Colonic mucosa (tissue), 4 donors: ENCODE measurements at regions not wholly inside any gene's neighbourhood (a gene's known extent, or its start where the extent isn't known, plus 50 kb on each side); places are given as distances from the start of the nearest gene placed in this dataset.

Experiments used
- DNase-seq: peaks from one replicate; pipeline ENCODE4 v3.0.0-alpha.2; 2020
- H3K27ac ChIP-seq: fragments of 200-600 bp; one replicate; pipeline ENCODE4 v1.8.0; 2021
- H3K27me3 ChIP-seq: fragments of 200-600 bp; one replicate; pipeline ENCODE4 v1.8.0; 2021
- H3K36me3 ChIP-seq: fragments of 200-600 bp; one replicate; pipeline ENCODE4 v1.8.0; 2021
- H3K4me1 ChIP-seq: fragments of 200-600 bp; one replicate; pipeline ENCODE4 v1.8.0; 2021; ENCODE audit warnings: mild to moderate bottlenecking
- H3K4me3 ChIP-seq: fragments of 200-600 bp; one replicate; pipeline ENCODE4 v1.8.0; 2021
- H3K9ac ChIP-seq, 2 donors: one replicate each; pipeline ENCODE4 v1.7.0; 2013; ENCODE audit warnings: control low read depth in 2 of 2, low read depth in 2 of 2, low read length in 2 of 2
- H3K9me3 ChIP-seq: fragments of 200-600 bp; one replicate; pipeline ENCODE4 v1.8.0; 2021
- intact Hi-C: fragments of 100-400 bp; cut with DNase I; formaldehyde crosslinking; loops from one replicate; pipeline ENCODE4 v1.14.1; 2022
- TF ChIP-seq, protein P1 (sequence below): fragments of 200-600 bp; IDR thresholded peaks from one replicate; pipeline ENCODE4 v1.8.0; 2022; ENCODE audit warnings: antibody characterized with exemption, mild to moderate bottlenecking
- donor health status: healthy.
- donor health status: DM: no; HTN: no; CAD: no.
- donor health status: DM: no; HTN: no; CAD: no.

GRCh38 chr13:88937384-88937783, 1266.2 kb downstream of the SLITRK5 start:
- H3K36me3 ChIP-seq: no peaks in the 10 kb centered on the region
- intact Hi-C loops: no loop called here
- H3K9me3 ChIP-seq: no peaks in the 10 kb centered on the region
- DNase-seq: no peak
- H3K27me3 ChIP-seq: no peaks in the 10 kb centered on the region
- no peak overlapping the region for H3K9ac ChIP-seq
- no peak overlapping the region for H3K27ac ChIP-seq
- no peaks in the 10 kb centered on the region for H3K4me1 ChIP-seq
- H3K4me3 ChIP-seq: no peak overlapping the region
- TF ChIP-seq, protein P1, sequence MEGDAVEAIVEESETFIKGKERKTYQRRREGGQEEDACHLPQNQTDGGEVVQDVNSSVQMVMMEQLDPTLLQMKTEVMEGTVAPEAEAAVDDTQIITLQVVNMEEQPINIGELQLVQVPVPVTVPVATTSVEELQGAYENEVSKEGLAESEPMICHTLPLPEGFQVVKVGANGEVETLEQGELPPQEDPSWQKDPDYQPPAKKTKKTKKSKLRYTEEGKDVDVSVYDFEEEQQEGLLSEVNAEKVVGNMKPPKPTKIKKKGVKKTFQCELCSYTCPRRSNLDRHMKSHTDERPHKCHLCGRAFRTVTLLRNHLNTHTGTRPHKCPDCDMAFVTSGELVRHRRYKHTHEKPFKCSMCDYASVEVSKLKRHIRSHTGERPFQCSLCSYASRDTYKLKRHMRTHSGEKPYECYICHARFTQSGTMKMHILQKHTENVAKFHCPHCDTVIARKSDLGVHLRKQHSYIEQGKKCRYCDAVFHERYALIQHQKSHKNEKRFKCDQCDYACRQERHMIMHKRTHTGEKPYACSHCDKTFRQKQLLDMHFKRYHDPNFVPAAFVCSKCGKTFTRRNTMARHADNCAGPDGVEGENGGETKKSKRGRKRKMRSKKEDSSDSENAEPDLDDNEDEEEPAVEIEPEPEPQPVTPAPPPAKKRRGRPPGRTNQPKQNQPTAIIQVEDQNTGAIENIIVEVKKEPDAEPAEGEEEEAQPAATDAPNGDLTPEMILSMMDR: no peak

GRCh38 chr13:88945793-88946192, 1274.6 kb downstream of the SLITRK5 start:
- TF ChIP-seq, protein P1: no peak
- Histone ChIP-seq H3K9me3 (no peaks in the 10 kb centered on the region), H3K36me3 (no peaks in the 10 kb centered on the region), H3K27me3 (no peaks in the 10 kb centered on the region), H3K9ac (no peak overlapping the region), H3K4me3 (no peak overlapping the region), H3K4me1 (no peaks in the 10 kb centered on the region), H3K27ac (no peak overlapping the region)
- DNase-seq: no peak
- intact Hi-C loops: no loop called here

- Histone ChIP-seq H3K36me3 (no peaks in the 10 kb centered on the region), H3K9me3 (no peaks in the 10 kb centered on the region), H3K9ac (no peak overlapping the region), H3K27ac (no peak overlapping the region), H3K4me1 (no peaks in the 10 kb centered on the region), H3K27me3 (no peaks in the 10 kb centered on the region), H3K4me3 (no peak overlapping the region)
- intact Hi-C loops: no loop called here
- no peak for DNase-seq
- TF ChIP-seq, protein P1: no peak
Measured at GRCh38 chr13:88948501-88948900, 1277.3 kb downstream of the SLITRK5 start.

DNA sequence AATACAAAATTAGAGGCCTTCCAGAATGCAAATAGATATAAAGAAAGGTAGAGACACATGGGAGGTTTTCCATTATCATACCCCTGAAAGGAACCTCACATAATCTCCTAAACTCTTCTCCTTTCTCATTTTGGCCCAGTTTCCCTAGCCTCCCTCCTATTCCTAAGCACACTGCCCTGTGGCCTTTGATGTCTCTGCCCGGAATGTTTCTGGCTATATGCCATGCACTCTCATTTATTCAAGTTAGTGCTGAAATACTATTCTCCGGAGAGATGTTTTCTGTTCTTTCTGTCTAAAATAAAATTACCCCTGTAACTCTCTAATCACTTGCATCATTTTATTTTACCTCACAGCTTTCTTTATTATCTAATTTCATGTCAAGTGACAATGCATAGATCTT, 1287.7 kb downstream of the SLITRK5 start:
- no peak overlapping the region for H3K27ac ChIP-seq
- DNase-seq: no peak
- H3K36me3 ChIP-seq: no peaks in the 10 kb centered on the region
- H3K9ac ChIP-seq: no peak overlapping the region
- no peaks in the 10 kb centered on the region for H3K27me3 ChIP-seq
- no peaks in the 10 kb centered on the region for H3K4me1 ChIP-seq
- no peaks in the 10 kb centered on the region for H3K9me3 ChIP-seq
- TF ChIP-seq, protein P1: no peak
- intact Hi-C loops: no loop called here
- H3K4me3 ChIP-seq: no peak overlapping the region

DNA sequence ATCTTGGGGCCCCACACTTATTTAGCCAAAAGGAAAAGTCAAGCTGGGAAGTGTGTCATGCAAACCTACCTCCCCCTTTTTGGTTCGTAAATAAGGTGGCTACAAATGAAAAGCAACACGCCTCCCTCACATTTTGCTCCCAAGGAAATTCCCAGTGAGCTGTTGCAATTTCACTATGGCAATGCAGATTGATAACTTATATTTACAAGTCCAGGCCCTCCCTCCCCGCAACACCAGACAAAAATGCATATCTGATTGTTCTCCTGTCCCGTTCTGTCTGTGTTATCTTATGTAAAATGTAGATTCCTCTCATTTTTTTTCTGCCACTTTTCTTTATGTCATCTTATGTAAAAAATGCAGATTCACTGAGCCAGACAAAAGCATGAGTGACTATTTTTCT, 1305.3 kb downstream of the SLITRK5 start:
- Histone ChIP-seq H3K27ac (no peak overlapping the region), H3K36me3 (no peaks in the 10 kb centered on the region), H3K27me3 (no peaks in the 10 kb centered on the region), H3K4me3 (no peak overlapping the region), H3K9ac (no peak overlapping the region), H3K9me3 (no peaks in the 10 kb centered on the region), H3K4me1 (no peaks in the 10 kb centered on the region)
- TF ChIP-seq, protein P1: no peak
- intact Hi-C loops: no loop called here
- DNase-seq: no peak

DNA sequence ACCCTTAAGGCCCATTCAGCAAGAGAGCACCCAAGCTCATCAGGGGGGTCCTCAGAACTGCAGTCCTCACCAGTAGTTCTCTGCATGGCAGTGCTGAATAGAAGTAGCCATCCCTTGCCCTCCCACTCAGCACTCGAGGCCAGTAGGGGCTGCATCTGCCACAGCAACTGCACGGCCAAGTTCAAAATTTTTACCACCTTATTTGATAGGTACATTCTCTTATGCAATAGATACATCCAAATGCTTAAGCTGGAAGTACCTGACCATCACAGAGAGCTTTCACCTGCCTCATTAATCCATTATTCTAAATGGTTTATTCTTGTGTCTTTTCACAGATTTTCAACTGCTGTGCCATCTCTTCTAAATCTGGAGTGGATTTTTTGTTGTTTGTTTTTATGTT, 1307.4 kb downstream of the SLITRK5 start:
- Histone ChIP-seq H3K27me3 (no peaks in the 10 kb centered on the region), H3K4me3 (no peak overlapping the region), H3K27ac (no peak overlapping the region), H3K9ac (no peak overlapping the region), H3K4me1 (no peaks in the 10 kb centered on the region), H3K36me3 (no peaks in the 10 kb centered on the region), H3K9me3 (no peaks in the 10 kb centered on the region)
- TF ChIP-seq, protein P1: no peak
- intact Hi-C loops: no loop called here
- no peak for DNase-seq
